Neutrophil (primary cell): ENCODE measurements at regions not wholly inside any gene's neighbourhood (a gene's known extent, or its start where the extent isn't known, plus 50 kb on each side); places are given as distances from the start of the nearest gene placed in this dataset.

Experiments
- H3K27ac ChIP-seq: fragments of 200-600 bp; sonication (generic); 2 replicates; pipeline ENCODE4 v1.5.1; 2016; ENCODE audit warnings: mild to moderate bottlenecking, moderate library complexity
- H3K27me3 ChIP-seq: fragments of 200-600 bp; sonication (generic); 2 replicates; pipeline ENCODE4 v1.6.0; 2016; ENCODE audit warnings: mild to moderate bottlenecking
- H3K36me3 ChIP-seq: fragments of 200-600 bp; sonication (generic); 2 replicates; pipeline ENCODE4 v1.5.1; 2017
- H3K4me1 ChIP-seq, 2 experiments: fragments of 200-600 bp in 1 of 2; sonication (generic) in 1 of 2; 1 replicate in 1 of 2; 2 replicates in 1 of 2; pipeline versions ENCODE4 v1.5.1 to v1.6.1; 2013 to 2016; ENCODE audit warnings: low read depth in 1 of 2, low read length in 1 of 2, mild to moderate bottlenecking in 1 of 2, moderate library complexity in 1 of 2; ENCODE audit not compliant: control insufficient read depth in 1 of 2, insufficient read depth in 1 of 2
- H3K4me3 ChIP-seq, 2 experiments: fragments of 200-600 bp in 1 of 2; sonication (generic) in 1 of 2; 1 replicate in 1 of 2; 2 replicates in 1 of 2; pipeline ENCODE4 v1.5.1; 2013 to 2016; ENCODE audit warnings: low read depth in 1 of 2, low read length in 1 of 2, mild to moderate bottlenecking in 1 of 2, moderate library complexity in 1 of 2
- H3K9me3 ChIP-seq: fragments of 200-600 bp; sonication (generic); 2 replicates; pipeline ENCODE4 v1.5.1; 2016
- TF ChIP-seq, protein P1 (sequence below): fragments of 200-600 bp; sonication (generic); IDR thresholded peaks from 2 replicates; pipeline ENCODE4 v1.5.1; 2016; ENCODE audit warnings: antibody characterized with exemption

GRCh38 chr2:219995991-219996765 lies 368.7 kb downstream of the SLC4A3 start:
- Histone ChIP-seq H3K4me1 (no peaks in the 10 kb centered on the region), H3K27me3 (no peaks in the 10 kb centered on the region), H3K27ac (no peak overlapping the region), H3K4me3 (no peak overlapping the region), H3K9me3 (no peaks in the 10 kb centered on the region), H3K36me3 (no peaks in the 10 kb centered on the region)
- TF ChIP-seq, protein P1, sequence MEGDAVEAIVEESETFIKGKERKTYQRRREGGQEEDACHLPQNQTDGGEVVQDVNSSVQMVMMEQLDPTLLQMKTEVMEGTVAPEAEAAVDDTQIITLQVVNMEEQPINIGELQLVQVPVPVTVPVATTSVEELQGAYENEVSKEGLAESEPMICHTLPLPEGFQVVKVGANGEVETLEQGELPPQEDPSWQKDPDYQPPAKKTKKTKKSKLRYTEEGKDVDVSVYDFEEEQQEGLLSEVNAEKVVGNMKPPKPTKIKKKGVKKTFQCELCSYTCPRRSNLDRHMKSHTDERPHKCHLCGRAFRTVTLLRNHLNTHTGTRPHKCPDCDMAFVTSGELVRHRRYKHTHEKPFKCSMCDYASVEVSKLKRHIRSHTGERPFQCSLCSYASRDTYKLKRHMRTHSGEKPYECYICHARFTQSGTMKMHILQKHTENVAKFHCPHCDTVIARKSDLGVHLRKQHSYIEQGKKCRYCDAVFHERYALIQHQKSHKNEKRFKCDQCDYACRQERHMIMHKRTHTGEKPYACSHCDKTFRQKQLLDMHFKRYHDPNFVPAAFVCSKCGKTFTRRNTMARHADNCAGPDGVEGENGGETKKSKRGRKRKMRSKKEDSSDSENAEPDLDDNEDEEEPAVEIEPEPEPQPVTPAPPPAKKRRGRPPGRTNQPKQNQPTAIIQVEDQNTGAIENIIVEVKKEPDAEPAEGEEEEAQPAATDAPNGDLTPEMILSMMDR, result no peak

DNA sequence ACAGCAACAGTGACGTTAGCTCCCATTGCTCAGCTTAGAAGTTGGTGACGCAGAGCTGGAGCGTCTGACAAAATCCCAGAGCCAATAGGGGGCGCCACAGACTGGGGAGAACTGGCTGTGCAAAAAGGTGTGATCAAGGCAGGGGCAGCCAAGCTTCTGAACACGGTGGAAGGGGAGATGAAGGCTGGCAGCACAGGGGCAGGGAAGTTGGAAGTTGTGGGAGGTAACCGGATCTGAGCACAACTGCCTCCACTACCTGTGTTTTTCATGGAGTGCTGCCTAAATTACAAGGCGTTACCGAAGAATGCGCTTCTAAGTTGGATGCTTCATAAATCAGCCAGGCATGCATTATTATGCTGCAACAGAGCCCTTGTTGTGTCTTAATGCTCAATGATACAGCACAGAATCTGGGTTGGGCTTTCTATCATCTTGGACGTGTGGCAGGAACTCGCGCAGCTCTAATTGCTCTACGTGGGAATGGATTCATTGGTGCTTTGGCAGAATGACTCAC lies 370.0 kb downstream of the SLC4A3 start:
- Histone ChIP-seq H3K4me1 (no peaks in the 10 kb centered on the region), H3K27ac (no peak overlapping the region), H3K9me3 (no peaks in the 10 kb centered on the region), H3K4me3 (no peak overlapping the region), H3K36me3 (no peaks in the 10 kb centered on the region), H3K27me3 (no peaks in the 10 kb centered on the region)
- TF ChIP-seq, protein P1, result no peak

DNA sequence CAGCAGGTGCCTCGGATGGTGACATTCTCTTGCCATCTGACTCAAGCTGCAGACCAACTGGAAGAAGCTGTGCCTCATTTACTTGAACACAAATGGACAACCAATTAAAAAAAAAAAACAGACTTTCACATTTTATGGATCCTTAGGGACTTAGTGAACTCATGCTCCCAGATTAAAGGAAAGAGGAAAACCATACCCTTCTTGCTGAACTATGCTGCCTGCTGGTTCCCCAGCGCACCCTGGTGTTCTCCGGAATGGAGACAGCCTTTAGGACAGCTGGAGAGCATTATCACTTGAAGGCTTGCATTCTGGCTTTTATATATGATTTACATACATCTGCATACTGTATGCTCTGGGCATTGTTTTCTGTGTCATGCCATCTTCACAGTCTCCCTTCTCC lies 370.7 kb downstream of the SLC4A3 start:
- H3K36me3 ChIP-seq, result no peaks in the 10 kb centered on the region

GRCh38 chr2:219998714-219999227 lies 371.3 kb downstream of the SLC4A3 start:
- H3K36me3 ChIP-seq, result no peaks in the 10 kb centered on the region
- no peak overlapping the region for H3K27ac ChIP-seq
- H3K4me1 ChIP-seq, result no peaks in the 10 kb centered on the region
- TF ChIP-seq, protein P1, result no peak
- H3K4me3 ChIP-seq, result no peak overlapping the region
- H3K9me3 ChIP-seq, result no peaks in the 10 kb centered on the region
- no peaks in the 10 kb centered on the region for H3K27me3 ChIP-seq

More for the DNA sequence above, 370.7 kb downstream of the SLC4A3 start:
- TF ChIP-seq, protein P1, result no peak
- no peaks in the 10 kb centered on the region for H3K9me3 ChIP-seq
- no peaks in the 10 kb centered on the region for H3K27me3 ChIP-seq
- no peak overlapping the region for H3K4me3 ChIP-seq
- H3K4me1 ChIP-seq, result no peaks in the 10 kb centered on the region
- H3K27ac ChIP-seq, result no peak overlapping the region

GRCh38 chr2:220000080-220000479 lies 372.6 kb downstream of the SLC4A3 start:
- H3K4me1 ChIP-seq, result no peaks in the 10 kb centered on the region
- no peak overlapping the region for H3K27ac ChIP-seq
- TF ChIP-seq, protein P1, result no peak
- H3K27me3 ChIP-seq, result no peaks in the 10 kb centered on the region
- no peaks in the 10 kb centered on the region for H3K36me3 ChIP-seq
- H3K4me3 ChIP-seq, result no peak overlapping the region
- no peaks in the 10 kb centered on the region for H3K9me3 ChIP-seq
